ENCODE measurements at regions not wholly inside any gene's neighbourhood (a gene's known extent, or its start where the extent isn't known, plus 50 kb on each side); places are given as distances from the start of the nearest gene placed in this dataset.
"Not testable (repeated sequence)": the region's sequence is repeated elsewhere in the genome, so short reads cannot be mapped to it uniquely, and the experiment has no call there.

GRCh38 chr2:138094031-138094430 is 129.8 kb downstream of the HNMT start:
- no peak overlapping the region for H3K4me3 ChIP-seq (ENCODE audit: low read depth, low read length)
- no peak for DNase-seq (ENCODE audit: low read depth)
- TF ChIP-seq CTCF (conservative IDR thresholded peaks at IDR 0.05; ENCODE audit: low read depth, low read length): no peak

GRCh38 chr2:138095336-138095735 is 131.1 kb downstream of the HNMT start:
- DNase-seq (ENCODE audit: low read depth): no peak
- no peak for TF ChIP-seq CTCF (conservative IDR thresholded peaks at IDR 0.05; ENCODE audit: low read depth, low read length)
- H3K4me3 ChIP-seq (ENCODE audit: low read depth, low read length): no peak overlapping the region

DNA sequence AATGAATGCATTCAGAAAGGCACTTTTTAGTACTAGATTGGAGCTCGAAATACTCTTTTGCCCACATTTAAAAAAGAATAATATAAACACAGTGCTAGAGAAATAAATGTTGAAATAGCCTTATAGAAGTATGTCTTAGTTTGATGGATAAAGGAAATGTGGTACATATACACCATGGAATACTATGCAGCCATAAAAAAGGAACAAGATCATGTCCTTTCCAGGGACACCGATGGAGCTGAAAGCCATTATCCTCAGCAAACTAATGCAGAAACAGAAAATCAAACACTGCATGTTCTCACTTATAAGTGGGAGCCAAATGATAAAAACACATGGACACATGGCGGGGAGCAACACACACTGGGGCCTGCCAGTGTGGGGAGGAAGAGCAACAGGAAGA is 135.0 kb downstream of the HNMT start:
- not testable (repeated sequence) for H3K4me3 ChIP-seq (ENCODE audit: low read depth, low read length); DNase-seq (ENCODE audit: low read depth)

- TF ChIP-seq CTCF (conservative IDR thresholded peaks at IDR 0.05; ENCODE audit: low read depth, low read length): no peak
- no peak overlapping the region for H3K4me3 ChIP-seq (ENCODE audit: low read depth, low read length)
- no peak for DNase-seq (ENCODE audit: low read depth)
Observed at GRCh38 chr2:138101718-138102117, 137.4 kb downstream of the HNMT start.

GRCh38 chr2:138102664-138103063 is 138.4 kb downstream of the HNMT start:
- TF ChIP-seq CTCF (conservative IDR thresholded peaks at IDR 0.05; ENCODE audit: low read depth, low read length): no peak
- H3K4me3 ChIP-seq (ENCODE audit: low read depth, low read length): no peak overlapping the region
- DNase-seq (ENCODE audit: low read depth): no peak

DNA sequence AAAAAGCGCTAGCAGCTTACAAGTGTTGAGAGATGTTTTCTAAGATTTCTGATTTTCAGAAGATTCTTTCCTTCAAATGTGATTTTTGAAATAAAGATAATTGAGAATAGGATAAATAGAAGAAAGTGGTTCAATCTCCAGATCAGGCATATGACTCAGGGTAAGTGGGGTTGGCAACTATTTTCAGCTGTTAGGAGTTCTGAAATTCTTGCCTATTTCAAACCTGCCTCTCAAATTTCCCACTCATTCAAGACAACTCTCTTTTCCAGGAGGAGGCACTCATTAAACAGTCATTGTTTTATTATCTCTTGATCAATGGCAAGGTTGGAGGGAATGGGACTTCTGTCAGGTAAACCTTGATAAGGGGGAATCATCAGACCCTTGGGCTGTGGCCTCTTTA is 138.9 kb downstream of the HNMT start:
- no peak for TF ChIP-seq CTCF (conservative IDR thresholded peaks at IDR 0.05; ENCODE audit: low read depth, low read length)
- H3K4me3 ChIP-seq (ENCODE audit: low read depth, low read length): no peak overlapping the region
- no peak for DNase-seq (ENCODE audit: low read depth)

DNA sequence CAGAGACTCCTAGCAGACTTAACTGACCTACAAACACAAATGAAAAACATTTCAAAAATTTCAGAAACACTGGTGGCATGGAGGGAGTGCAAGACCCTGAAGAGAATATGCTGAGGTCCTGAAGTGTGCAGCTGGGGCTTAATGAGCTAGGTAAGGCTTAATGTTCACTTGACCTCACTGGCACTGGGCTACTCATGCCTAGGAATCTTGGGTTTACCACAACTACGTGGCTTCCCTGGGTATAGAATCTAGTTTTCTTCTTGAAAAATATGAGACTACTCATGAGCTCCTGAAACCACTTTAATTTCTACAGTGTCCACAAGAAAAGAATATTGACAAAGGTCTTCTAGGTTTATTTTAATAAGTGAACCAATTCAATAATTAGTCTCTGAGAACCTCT is 139.8 kb downstream of the HNMT start:
- TF ChIP-seq CTCF (conservative IDR thresholded peaks at IDR 0.05; ENCODE audit: low read depth, low read length): no peak
- H3K4me3 ChIP-seq (ENCODE audit: low read depth, low read length): no peak overlapping the region
- no peak for DNase-seq (ENCODE audit: low read depth)

- no peak for TF ChIP-seq CTCF (conservative IDR thresholded peaks at IDR 0.05; ENCODE audit: low read depth, low read length)
- no peak for DNase-seq (ENCODE audit: low read depth)
- H3K4me3 ChIP-seq (ENCODE audit: low read depth, low read length): no peak overlapping the region
Observed at GRCh38 chr2:138105358-138105757, 141.1 kb downstream of the HNMT start.

Measured in epithelial cell of proximal tubule (primary cell).